ENCODE measurements at regions not wholly inside any gene's neighbourhood (a gene's known extent, or its start where the extent isn't known, plus 50 kb on each side); places are given as distances from the start of the nearest gene placed in this dataset.

- no TSS peak for BruUV-seq (replicated peaks)
- Histone ChIP-seq H3K36me3 (ENCODE audit: control insufficient read depth in 2 of 2, extremely low read depth in 1 of 2, insufficient read depth in 2 of 2, low read length in 2 of 2) (no peaks in the 10 kb centered on the region), H4K20me1 (replicated peaks; ENCODE audit: control insufficient read depth, extremely low read depth, insufficient read depth, low read length) (no peaks in the 10 kb centered on the region), H3K9me1 (replicated peaks; ENCODE audit: control insufficient read depth, extremely low read depth, insufficient read depth, low read length) (no peaks in the 10 kb centered on the region), H3K4me1 (ENCODE audit: control insufficient read depth, extremely low read depth, insufficient read depth, low read length) (peaks cover 7% of the 10 kb centered on the region), H3K27me3 (ENCODE audit: control insufficient read depth in 2 of 2, insufficient read depth in 2 of 2, low read length in 2 of 2) (peaks cover 0 to 2% of the 10 kb centered on the region in 2 experiments), H3K4me2 (ENCODE audit: insufficient read depth, low read length) (no peak overlapping the region), H3K4me3 (replicated peaks in 1 of 3; ENCODE audit: insufficient read depth in 1 of 3, low read depth in 1 of 3, low read length in 3 of 3) (no peak overlapping the region), H3K9me3 (replicated peaks; ENCODE audit: control insufficient read depth, insufficient read depth, low read length) (no peaks in the 10 kb centered on the region), H3K27ac (ENCODE audit: insufficient read depth, low read depth, low read length) (no peak overlapping the region), H2AFZ (ENCODE audit: low read depth, low read length) (peak overlapping the region; percentile 32), H3K9ac (replicated peaks; ENCODE audit: extremely low read depth, insufficient read depth, low read length) (no peak overlapping the region), H3K79me2 (ENCODE audit: control insufficient read depth, insufficient read depth, low read length) (no peaks in the 10 kb centered on the region)
- TF ChIP-seq MAX (IDR thresholded peaks at IDR 0.05; ENCODE audit: insufficient read depth, insufficient read length) (no peak), CTCF (IDR thresholded peaks at IDR 0.05; ENCODE audit: extremely low read depth in 1 of 2, insufficient read depth in 1 of 2, low read depth in 1 of 2, low read length in 2 of 2) (no peak), POLR2A (IDR thresholded peaks at IDR 0.05; ENCODE audit: low read depth, low read length) (no peak), GATA2 (IDR thresholded peaks at IDR 0.05; ENCODE audit: insufficient read depth, insufficient read length, low read depth, low read length) (no peak), JUN (IDR thresholded peaks at IDR 0.05; ENCODE audit: borderline replicate concordance, insufficient read depth, insufficient read length, low read depth) (no peak), POLR2AphosphoS5 (IDR thresholded peaks at IDR 0.05; ENCODE audit: insufficient read depth, low read depth, low read length) (no peak), EZH2 (IDR thresholded peaks at IDR 0.05; ENCODE audit: borderline replicate concordance, low read depth, low read length, severe bottlenecking) (no peak), MYC (IDR thresholded peaks at IDR 0.05; ENCODE audit: low read depth, low read length) (no peak), FOS (IDR thresholded peaks at IDR 0.05; ENCODE audit: borderline replicate concordance, insufficient read depth, low read length) (no peak)
- intact Hi-C loops (cut with micrococcal nuclease) (loop anchor here (2.0 kb wide), 1 partner anchor 50 kb away; no protein-coding TSS in a partner anchor), dilution Hi-C loops (cut with MboI; ENCODE audit: extremely low pct_ligation_motif_present, low sequenced_read_pairs) (no loop called here)
- POLR2A ChIA-PET: interaction anchor here (1.0 kb wide), 1 partner anchor 28 kb away, joined by 3 read pairs; no protein-coding TSS in a partner anchor
- FAIRE-seq (peak; percentile 62), DNase-seq (ENCODE audit: low read depth, low spot score) (peak; percentile 80)
- CTCF ChIA-PET: interaction anchor here (1.2 kb wide), 1 partner anchor 236 kb away, joined by 3 read pairs; no protein-coding TSS in a partner anchor
Measured at GRCh38 chr10:129096065-129096984, 370.7 kb upstream of the MGMT start.
